ENCODE measurements at regions not wholly inside any gene's neighbourhood (a gene's known extent, or its start where the extent isn't known, plus 50 kb on each side); places are given as distances from the start of the nearest gene placed in this dataset.

DNA sequence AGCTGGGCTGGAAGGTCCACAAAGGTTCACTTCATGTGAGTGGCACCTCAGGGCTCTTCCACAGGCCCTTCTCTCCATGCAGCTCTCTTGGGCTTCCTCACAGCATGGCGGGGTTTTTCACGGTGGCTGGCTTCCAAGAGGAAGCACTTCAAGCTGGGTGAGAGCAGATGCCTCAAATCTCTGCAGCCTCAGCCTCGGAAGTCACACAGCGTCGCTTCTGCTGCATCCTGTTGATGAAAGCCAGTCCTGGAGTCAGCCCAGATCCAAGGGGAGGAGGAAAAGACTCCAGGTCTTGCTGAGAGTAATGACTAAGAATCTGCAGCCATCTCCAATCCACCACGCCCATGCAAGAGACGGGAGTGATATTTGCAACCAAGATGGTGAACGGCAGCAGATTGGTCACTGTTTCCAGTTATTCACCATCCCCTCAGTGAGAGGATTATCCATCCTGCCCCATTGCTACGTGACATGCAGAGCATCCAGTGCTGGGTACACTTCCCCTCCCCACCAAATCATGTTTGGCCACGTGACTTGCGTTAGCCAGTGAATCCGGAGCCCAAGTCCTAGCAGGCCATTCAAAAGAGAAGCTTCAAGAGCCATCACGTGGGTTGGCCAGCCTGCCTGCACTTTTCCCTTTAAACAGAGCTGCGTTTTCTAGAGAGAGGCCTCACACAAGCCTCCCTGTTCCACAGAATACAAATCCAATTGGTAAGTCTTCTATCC is 173.9 kb downstream of the C9orf50 start:
- 91% methylated on average over 13 of the region's 14 CpGs for WGBS (ENCODE audit: low lambda C conversion rate)
- Histone ChIP-seq H3K9me2 (no peaks in the 10 kb centered on the region), H3K36me3 (replicated peaks in 1 of 2; ENCODE audit: control insufficient read depth in 1 of 2, insufficient read depth in 2 of 2, low read length in 1 of 2) (no peaks in the 10 kb centered on the region), H2AFZ (ENCODE audit: low read depth) (no peak overlapping the region), H3K4me3 (ENCODE audit: low read depth in 2 of 2, low read length in 1 of 2) (no peak overlapping the region), H3K9me3 (no peaks in the 10 kb centered on the region), H3F3A (replicated peaks; ENCODE audit: insufficient read depth) (no peaks in the 10 kb centered on the region), H3K27ac (ENCODE audit: low read depth in 2 of 2, low read length in 1 of 2) (no peak overlapping the region), H3K9ac (no peak overlapping the region), H3K27me3 (ENCODE audit: insufficient read depth) (no peaks in the 10 kb centered on the region), H3K4me2 (no peak overlapping the region), H4K20me1 (ENCODE audit: insufficient read depth) (no peaks in the 10 kb centered on the region), H3K79me2 (ENCODE audit: insufficient read depth) (no peaks in the 10 kb centered on the region), H3K4me1 (ENCODE audit: control insufficient read depth in 1 of 2, insufficient read depth in 2 of 2, low read depth in 1 of 2, low read length in 1 of 2) (peaks cover 0 to 21% of the 10 kb centered on the region in 2 experiments; a peak in 1 of 4 replicates)
- no peak for DNase-seq
- TF ChIP-seq NRF1 (IDR thresholded peaks at IDR 0.05; ENCODE audit: low read depth, low read length) = no peak
- TF ChIP-seq TCF12 (IDR thresholded peaks at IDR 0.05) = no peak
- no peak for TF ChIP-seq SIN3A (IDR thresholded peaks at IDR 0.05; ENCODE audit: borderline replicate concordance, low read depth, low read length)
- TF ChIP-seq FOXM1 (IDR thresholded peaks at IDR 0.05; ENCODE audit: low read depth) = no peak
- no peak for TF ChIP-seq RCOR1 (IDR thresholded peaks at IDR 0.05; ENCODE audit: low read length)
- no peak for TF ChIP-seq REST (IDR thresholded peaks at IDR 0.05; ENCODE audit: low read depth, low read length)
- no peak for TF ChIP-seq PBX3 (IDR thresholded peaks at IDR 0.05)
- TF ChIP-seq CHD2 (IDR thresholded peaks at IDR 0.05; ENCODE audit: low read length, partially characterized antibody) = no peak
- no peak for TF ChIP-seq USF2 (IDR thresholded peaks at IDR 0.05; ENCODE audit: borderline replicate concordance, low read depth, low read length)
- no peak for TF ChIP-seq MAX (IDR thresholded peaks at IDR 0.05; ENCODE audit: low read depth)
- no peak for TF ChIP-seq EZH2phosphoT487 (IDR thresholded peaks at IDR 0.05; ENCODE audit: borderline replicate concordance, low read depth)
- POLR2A ChIA-PET = no interaction called here
- CTCF ChIA-PET = no interaction called here
